Body of pancreas (tissue), 4 donors: ENCODE measurements at regions not wholly inside any gene's neighbourhood (a gene's known extent, or its start where the extent isn't known, plus 50 kb on each side); places are given as distances from the start of the nearest gene placed in this dataset.

Source experiments
- POLR2A ChIP-seq, 3 donors: fragments of 450-650 bp; IDR thresholded peaks; one replicate each; pipeline ENCODE4 v1.6.1; 2016; ENCODE audit warnings: antibody characterized with exemption in 3 of 3, mild to moderate bottlenecking in 2 of 3
- TF ChIP-seq, protein P1 (sequence below), 7 experiments: fragments of 450-650 bp in 4 of 7; fragments of 200-600 bp in 3 of 7; sonication (generic) in 3 of 7; IDR thresholded peaks; one replicate each; pipeline ENCODE4 v1.5.1; 2016 to 2019; ENCODE audit warnings: antibody characterized with exemption in 7 of 7

DNA sequence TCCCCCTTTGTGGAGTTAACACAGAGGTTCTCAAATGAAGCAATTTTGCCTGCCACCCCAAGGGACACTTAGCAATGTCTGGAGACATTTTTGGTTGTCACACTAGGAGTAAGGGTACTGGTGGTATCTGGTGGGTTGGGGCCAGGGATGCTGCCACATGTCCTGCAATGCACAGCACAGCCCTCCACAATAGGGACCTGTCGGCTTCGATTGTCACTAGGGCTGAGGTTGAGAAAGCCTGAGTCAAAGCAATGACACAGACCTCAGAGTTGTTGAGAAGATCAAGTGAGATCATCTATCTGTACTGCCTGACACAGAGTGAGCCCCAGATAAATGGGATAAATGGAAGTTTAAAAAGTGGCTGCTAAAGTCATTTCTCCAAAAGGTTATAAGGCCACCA lies 249.2 kb upstream of the KLF4 start:
- TF ChIP-seq POLR2A (IDR thresholded peaks at IDR 0.05) = no peak
- TF ChIP-seq, protein P1, sequence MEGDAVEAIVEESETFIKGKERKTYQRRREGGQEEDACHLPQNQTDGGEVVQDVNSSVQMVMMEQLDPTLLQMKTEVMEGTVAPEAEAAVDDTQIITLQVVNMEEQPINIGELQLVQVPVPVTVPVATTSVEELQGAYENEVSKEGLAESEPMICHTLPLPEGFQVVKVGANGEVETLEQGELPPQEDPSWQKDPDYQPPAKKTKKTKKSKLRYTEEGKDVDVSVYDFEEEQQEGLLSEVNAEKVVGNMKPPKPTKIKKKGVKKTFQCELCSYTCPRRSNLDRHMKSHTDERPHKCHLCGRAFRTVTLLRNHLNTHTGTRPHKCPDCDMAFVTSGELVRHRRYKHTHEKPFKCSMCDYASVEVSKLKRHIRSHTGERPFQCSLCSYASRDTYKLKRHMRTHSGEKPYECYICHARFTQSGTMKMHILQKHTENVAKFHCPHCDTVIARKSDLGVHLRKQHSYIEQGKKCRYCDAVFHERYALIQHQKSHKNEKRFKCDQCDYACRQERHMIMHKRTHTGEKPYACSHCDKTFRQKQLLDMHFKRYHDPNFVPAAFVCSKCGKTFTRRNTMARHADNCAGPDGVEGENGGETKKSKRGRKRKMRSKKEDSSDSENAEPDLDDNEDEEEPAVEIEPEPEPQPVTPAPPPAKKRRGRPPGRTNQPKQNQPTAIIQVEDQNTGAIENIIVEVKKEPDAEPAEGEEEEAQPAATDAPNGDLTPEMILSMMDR (IDR thresholded peaks at IDR 0.05) = no peak
